Sigmoid colon (tissue), 3 donors: ENCODE measurements at regions not wholly inside any gene's neighbourhood (a gene's known extent, or its start where the extent isn't known, plus 50 kb on each side); places are given as distances from the start of the nearest gene placed in this dataset.

Experiments
- POLR2A ChIP-seq, 2 donors: fragments of 450-650 bp; IDR thresholded peaks; one replicate each; pipeline ENCODE4 v1.6.1; 2016; ENCODE audit warnings: antibody characterized with exemption in 2 of 2, mild to moderate bottlenecking in 2 of 2, moderate library complexity in 2 of 2
- TF ChIP-seq, protein P1 (sequence below), 4 experiments: fragments of 450-650 bp in 3 of 4; fragments of 200-600 bp in 1 of 4; IDR thresholded peaks; one replicate each; pipeline ENCODE4 v1.5.1; 2016 to 2019; ENCODE audit warnings: antibody characterized with exemption in 4 of 4, mild to moderate bottlenecking in 3 of 4, moderate library complexity in 2 of 4

DNA sequence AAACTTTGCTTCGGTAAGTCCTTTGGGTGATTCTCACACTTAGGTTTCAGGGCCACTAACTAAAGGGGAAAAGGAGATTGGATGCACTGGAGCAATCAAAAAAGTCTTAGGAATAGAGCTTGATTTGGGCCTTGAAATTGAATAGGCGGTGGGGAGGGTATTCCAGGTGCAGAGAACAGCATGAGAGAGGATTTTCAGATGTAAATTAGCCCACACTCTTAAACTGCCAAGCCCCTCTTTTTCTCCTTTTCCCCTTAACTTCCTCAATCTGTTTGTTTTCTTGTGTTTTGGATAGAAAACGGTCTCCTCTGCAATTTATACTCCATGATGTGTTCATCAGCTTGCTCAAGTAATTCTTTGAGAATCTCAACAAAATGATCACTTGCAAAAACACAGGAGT lies 62.1 kb upstream of the RIPOR2 start:
- TF ChIP-seq, protein P1, sequence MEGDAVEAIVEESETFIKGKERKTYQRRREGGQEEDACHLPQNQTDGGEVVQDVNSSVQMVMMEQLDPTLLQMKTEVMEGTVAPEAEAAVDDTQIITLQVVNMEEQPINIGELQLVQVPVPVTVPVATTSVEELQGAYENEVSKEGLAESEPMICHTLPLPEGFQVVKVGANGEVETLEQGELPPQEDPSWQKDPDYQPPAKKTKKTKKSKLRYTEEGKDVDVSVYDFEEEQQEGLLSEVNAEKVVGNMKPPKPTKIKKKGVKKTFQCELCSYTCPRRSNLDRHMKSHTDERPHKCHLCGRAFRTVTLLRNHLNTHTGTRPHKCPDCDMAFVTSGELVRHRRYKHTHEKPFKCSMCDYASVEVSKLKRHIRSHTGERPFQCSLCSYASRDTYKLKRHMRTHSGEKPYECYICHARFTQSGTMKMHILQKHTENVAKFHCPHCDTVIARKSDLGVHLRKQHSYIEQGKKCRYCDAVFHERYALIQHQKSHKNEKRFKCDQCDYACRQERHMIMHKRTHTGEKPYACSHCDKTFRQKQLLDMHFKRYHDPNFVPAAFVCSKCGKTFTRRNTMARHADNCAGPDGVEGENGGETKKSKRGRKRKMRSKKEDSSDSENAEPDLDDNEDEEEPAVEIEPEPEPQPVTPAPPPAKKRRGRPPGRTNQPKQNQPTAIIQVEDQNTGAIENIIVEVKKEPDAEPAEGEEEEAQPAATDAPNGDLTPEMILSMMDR (IDR thresholded peaks at IDR 0.05), result no peak
- TF ChIP-seq POLR2A (IDR thresholded peaks at IDR 0.05), result no peak
